ENCODE measurements at regions not wholly inside any gene's neighbourhood (a gene's known extent, or its start where the extent isn't known, plus 50 kb on each side); places are given as distances from the start of the nearest gene placed in this dataset.
A peak's percentile ranks its signal among the peaks of the same experiment; 100 is the strongest.

GRCh38 chr7:70846208-70846607 lies 285.7 kb upstream of the GALNT17 start:
- H3K4me3 ChIP-seq: no peak overlapping the region
- no peak for ATAC-seq (replicated peaks in 6 of 8)
- no peaks in the 10 kb centered on the region for H3K4me1 ChIP-seq (replicated peaks in 1 of 2)
- in situ Hi-C loops (cut with MboI; ENCODE audit: low pct_unique_long_range_greater_than_20kb in 2 of 9, low sequenced_read_pairs in 9 of 9, unreplicated experiment in 9 of 9): no loop called here
- 53 to 98% (median 87%) methylated on average over 5 to 12 of the region's 16 CpGs; no CpG with 5 or more reads in 1 of the 10 experiments for WGBS, 10 experiments
- no peak overlapping the region for H3K27ac ChIP-seq

- WGBS, 10 experiments: 52 to 100% (median 95%) methylated on average over 1 to 3 of the region's 3 CpGs; no CpG with 5 or more reads in 1 of the 10 experiments
- ATAC-seq (replicated peaks in 6 of 8): no peak
- Histone ChIP-seq H3K27ac (no peak overlapping the region), H3K4me1 (replicated peaks in 1 of 2) (no peaks in the 10 kb centered on the region), H3K4me3 (no peak overlapping the region)
- in situ Hi-C loops (cut with MboI; ENCODE audit: low pct_unique_long_range_greater_than_20kb in 2 of 9, low sequenced_read_pairs in 9 of 9, unreplicated experiment in 9 of 9): loop anchor here in 7 of 9 experiments (10.0 to 25.0 kb wide), 3 partner anchors 863 to 888 kb away; no protein-coding TSS in a partner anchor
Measured at GRCh38 chr7:70849580-70850235, 282.2 kb upstream of the GALNT17 start.

DNA sequence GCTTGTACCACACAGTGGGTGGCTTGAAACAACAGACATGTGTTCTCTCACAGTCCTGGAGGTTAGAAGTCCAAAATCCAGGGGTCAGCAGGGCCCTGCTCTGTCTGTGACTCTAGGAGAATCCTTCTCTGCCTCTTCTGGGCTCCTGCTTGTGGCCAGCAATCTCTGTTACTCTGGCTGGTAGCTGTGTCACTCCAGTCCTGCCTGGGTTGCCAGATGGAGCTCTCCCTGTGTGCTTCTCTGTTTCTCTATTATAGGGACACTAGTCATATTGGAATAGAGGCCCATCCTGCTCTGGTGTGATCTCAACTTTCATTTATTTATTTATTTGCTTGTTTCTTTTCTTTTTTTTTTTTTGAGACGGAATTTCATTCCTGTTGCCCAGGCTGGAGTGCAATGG lies 276.6 kb upstream of the GALNT17 start:
- H3K27ac ChIP-seq: no peak overlapping the region
- WGBS, 10 experiments: 14 to 100% (median 52%) methylated on average over 1 of the region's 1 CpG; no CpG with 5 or more reads in 6 of the 10 experiments
- peaks cover 0 to 6% of the 10 kb centered on the region in 2 donors for H3K4me1 ChIP-seq (replicated peaks in 1 of 2)
- ATAC-seq (replicated peaks in 6 of 8): no peak
- in situ Hi-C loops (cut with MboI; ENCODE audit: low pct_unique_long_range_greater_than_20kb in 2 of 9, low sequenced_read_pairs in 9 of 9, unreplicated experiment in 9 of 9): loop anchor here in 8 of 9 experiments (5.0 to 25.0 kb wide), 4 partner anchors 857 to 882 kb away; no protein-coding TSS in a partner anchor
- no peak overlapping the region for H3K4me3 ChIP-seq

- Histone ChIP-seq H3K27ac (no peak overlapping the region), H3K4me3 (no peak overlapping the region), H3K4me1 (replicated peaks in 1 of 2) (peaks cover 0 to 6% of the 10 kb centered on the region in 2 donors)
- WGBS, 10 experiments: 0 to 63% (median 23%) methylated on average over 1 to 4 of the region's 4 CpGs; no CpG with 5 or more reads in 2 of the 10 experiments
- ATAC-seq (replicated peaks in 6 of 8): peak in 6 of 8 experiments; percentile 37 to 54 (median 48)
- in situ Hi-C loops (cut with MboI; ENCODE audit: low pct_unique_long_range_greater_than_20kb in 2 of 9, low sequenced_read_pairs in 9 of 9, unreplicated experiment in 9 of 9): loop anchor here in 8 of 9 experiments (5.0 to 25.0 kb wide), 4 partner anchors 855 to 880 kb away; no protein-coding TSS in a partner anchor
Measured at GRCh38 chr7:70856901-70857630, 274.9 kb upstream of the GALNT17 start.

GRCh38 chr7:70857793-70858545 lies 274.0 kb upstream of the GALNT17 start:
- Histone ChIP-seq H3K4me3 (no peak overlapping the region), H3K4me1 (replicated peaks in 1 of 2) (peaks cover 0 to 6% of the 10 kb centered on the region in 2 donors), H3K27ac (no peak overlapping the region)
- 0 to 100% (median 56%) methylated on average over 1 to 2 of the region's 2 CpGs; no CpG with 5 or more reads in 2 of the 10 experiments for WGBS, 10 experiments
- in situ Hi-C loops (cut with MboI; ENCODE audit: low pct_unique_long_range_greater_than_20kb in 2 of 9, low sequenced_read_pairs in 9 of 9, unreplicated experiment in 9 of 9): loop anchor here in 8 of 9 experiments (5.0 to 25.0 kb wide), 4 partner anchors 854 to 879 kb away; no protein-coding TSS in a partner anchor
- ATAC-seq (replicated peaks in 6 of 8): peak in 3 of 8 experiments; percentile 33 to 46 (median 44)

DNA sequence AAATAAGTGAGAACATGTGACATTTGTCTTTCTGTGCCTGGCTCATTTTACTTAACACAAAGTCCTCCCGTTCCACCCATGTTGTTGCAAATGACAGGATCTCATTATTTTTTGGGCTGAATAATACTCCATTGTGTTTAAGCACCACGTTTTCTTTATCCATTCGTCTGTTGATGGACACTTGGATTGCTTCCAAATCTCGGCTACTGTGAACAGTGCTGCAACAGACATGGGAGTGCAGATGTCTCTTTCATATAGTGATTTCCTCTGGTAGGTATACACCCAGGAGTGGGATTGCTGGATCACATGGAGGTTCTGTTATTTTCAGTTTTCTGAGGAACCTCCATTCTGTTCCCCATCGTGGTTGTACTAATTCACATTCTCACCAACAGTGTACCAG lies 264.4 kb upstream of the GALNT17 start:
- peak in 5 of 8 experiments; percentile 30 to 67 (median 38) for ATAC-seq (replicated peaks in 6 of 8)
- in situ Hi-C loops (cut with MboI; ENCODE audit: low pct_unique_long_range_greater_than_20kb in 2 of 9, low sequenced_read_pairs in 9 of 9, unreplicated experiment in 9 of 9): loop anchor here in 3 of 9 experiments (25.0 kb wide), 2 partner anchors 845 to 870 kb away; no protein-coding TSS in a partner anchor
- WGBS, 10 experiments: 0 to 80% (median 45%) methylated on average over 1 to 5 of the region's 5 CpGs
- Histone ChIP-seq H3K27ac (no peak overlapping the region), H3K4me3 (no peak overlapping the region), H3K4me1 (replicated peaks in 1 of 2) (no peaks in the 10 kb centered on the region)

DNA sequence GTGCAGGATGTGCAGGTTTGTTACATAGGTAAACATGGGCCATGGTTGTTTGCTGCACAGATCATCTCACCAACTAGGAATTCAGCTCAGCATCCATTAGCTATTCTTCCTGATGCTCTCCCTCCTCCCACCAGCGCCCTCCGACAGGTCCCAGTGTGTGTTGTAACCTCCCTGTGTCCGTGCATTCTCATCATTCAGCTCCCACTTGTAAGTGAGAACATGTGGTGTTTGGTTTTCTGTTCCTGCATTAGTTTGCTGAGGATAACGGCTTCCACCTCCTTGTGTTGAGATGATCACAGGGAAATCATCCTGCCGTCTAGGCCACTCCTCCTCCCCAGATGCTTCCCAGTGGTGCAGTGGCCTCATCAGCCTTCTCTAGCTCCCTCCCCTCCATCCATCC lies 261.6 kb upstream of the GALNT17 start:
- in situ Hi-C loops (cut with MboI; ENCODE audit: low pct_unique_long_range_greater_than_20kb in 2 of 9, low sequenced_read_pairs in 9 of 9, unreplicated experiment in 9 of 9): loop anchor here in 3 of 9 experiments (25.0 kb wide), 2 partner anchors 842 to 867 kb away; no protein-coding TSS in a partner anchor
- no peaks in the 10 kb centered on the region for H3K4me1 ChIP-seq (replicated peaks in 1 of 2)
- 0 to 80% (median 54%) methylated on average over 1 to 5 of the region's 5 CpGs; no CpG with 5 or more reads in 1 of the 10 experiments for WGBS, 10 experiments

GRCh38 chr7:70872188-70872587 lies 259.8 kb upstream of the GALNT17 start:
- Histone ChIP-seq H3K4me1 (replicated peaks in 1 of 2) (no peaks in the 10 kb centered on the region), H3K27ac (no peak overlapping the region), H3K4me3 (no peak overlapping the region)
- in situ Hi-C loops (cut with MboI; ENCODE audit: low pct_unique_long_range_greater_than_20kb in 2 of 9, low sequenced_read_pairs in 9 of 9, unreplicated experiment in 9 of 9): loop anchor here in 3 of 9 experiments (25.0 kb wide), 2 partner anchors 840 to 865 kb away; no protein-coding TSS in a partner anchor
- ATAC-seq (replicated peaks in 6 of 8): no peak
- WGBS, 10 experiments: 0 to 60% (median 50%) methylated on average over 1 to 2 of the region's 2 CpGs; no CpG with 5 or more reads in 7 of the 10 experiments

More for the DNA sequence above, 261.6 kb upstream of the GALNT17 start:
- Histone ChIP-seq H3K4me3 (no peak overlapping the region), H3K27ac (no peak overlapping the region)
- no peak for ATAC-seq (replicated peaks in 6 of 8)

- WGBS, 10 experiments: 6 to 77% (median 33%) methylated on average over 2 to 7 of the region's 7 CpGs; no CpG with 5 or more reads in 2 of the 10 experiments
- Histone ChIP-seq H3K27ac (peak overlapping the region; percentile 28 to 43), H3K4me3 (no peak overlapping the region), H3K4me1 (replicated peaks in 1 of 2) (peaks cover 10 to 21% of the 10 kb centered on the region in 2 donors)
- in situ Hi-C loops (cut with MboI; ENCODE audit: low pct_unique_long_range_greater_than_20kb in 2 of 9, low sequenced_read_pairs in 9 of 9, unreplicated experiment in 9 of 9): no loop called here
- ATAC-seq (replicated peaks in 6 of 8): peak in 5 of 8 experiments; percentile 75 to 95 (median 85)
Measured at GRCh38 chr7:70881167-70881847, 250.6 kb upstream of the GALNT17 start.

GRCh38 chr7:70883750-70884439 lies 248.0 kb upstream of the GALNT17 start:
- in situ Hi-C loops (cut with MboI; ENCODE audit: low pct_unique_long_range_greater_than_20kb in 2 of 9, low sequenced_read_pairs in 9 of 9, unreplicated experiment in 9 of 9): no loop called here
- no peak overlapping the region for H3K4me3 ChIP-seq
- ATAC-seq (replicated peaks in 6 of 8): no peak
- peaks cover 10 to 21% of the 10 kb centered on the region in 2 donors for H3K4me1 ChIP-seq (replicated peaks in 1 of 2)
- no peak overlapping the region for H3K27ac ChIP-seq
- 0 to 65% (median 55%) methylated on average over 1 to 5 of the region's 5 CpGs; no CpG with 5 or more reads in 3 of the 10 experiments for WGBS, 10 experiments

GRCh38 chr7:70884440-70884764 lies 247.5 kb upstream of the GALNT17 start:
- in situ Hi-C loops (cut with MboI; ENCODE audit: low pct_unique_long_range_greater_than_20kb in 2 of 9, low sequenced_read_pairs in 9 of 9, unreplicated experiment in 9 of 9): no loop called here
- H3K4me1 ChIP-seq (replicated peaks in 1 of 2): peaks cover 10 to 21% of the 10 kb centered on the region in 2 donors
- no peak for ATAC-seq (replicated peaks in 6 of 8)
- no peak overlapping the region for H3K4me3 ChIP-seq
- no peak overlapping the region for H3K27ac ChIP-seq

DNA sequence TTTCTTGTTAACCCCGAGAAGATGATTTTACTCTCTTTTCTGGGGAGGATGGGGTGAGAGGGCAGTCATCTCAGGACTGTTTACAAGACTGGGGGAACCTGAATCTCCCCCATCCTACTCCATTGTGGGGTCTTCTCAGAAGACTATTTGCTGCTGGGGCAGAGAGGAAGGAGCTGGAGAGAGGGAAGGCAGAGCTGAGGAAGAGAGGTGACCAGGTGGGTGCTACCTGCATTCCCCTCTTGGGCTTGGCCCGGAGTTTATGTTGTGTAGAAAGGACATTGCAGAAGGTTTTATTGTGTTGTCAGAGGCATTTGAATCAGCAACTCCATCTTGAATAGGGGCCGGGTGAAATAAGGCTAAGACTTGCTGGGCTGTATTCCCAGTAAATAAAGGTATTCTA lies 247.1 kb upstream of the GALNT17 start:
- in situ Hi-C loops (cut with MboI; ENCODE audit: low pct_unique_long_range_greater_than_20kb in 2 of 9, low sequenced_read_pairs in 9 of 9, unreplicated experiment in 9 of 9): no loop called here
- H3K4me1 ChIP-seq (replicated peaks in 1 of 2): peaks cover 9 to 21% of the 10 kb centered on the region in 2 donors
- H3K27ac ChIP-seq: no peak overlapping the region
- 0 to 76% (median 32%) methylated on average over 1 to 3 of the region's 3 CpGs for WGBS, 10 experiments
- no peak overlapping the region for H3K4me3 ChIP-seq
- no peak for ATAC-seq (replicated peaks in 6 of 8)

Measured in motor neuron (in vitro differentiated cells).